ENCODE measurements at regions not wholly inside any gene's neighbourhood (a gene's known extent, or its start where the extent isn't known, plus 50 kb on each side); places are given as distances from the start of the nearest gene placed in this dataset.

GRCh38 chr12:111297703-111298426 is 71.0 kb downstream of the PHETA1 start:
- no peak for TF ChIP-seq CTCF (IDR thresholded peaks at IDR 0.05; ENCODE audit: insufficient read depth, low read depth, low read length, missing control alignments)
- no peak overlapping the region for H3K4me3 ChIP-seq (ENCODE audit: low read length)
- no peak for DNase-seq (ENCODE audit: low read depth)

DNA sequence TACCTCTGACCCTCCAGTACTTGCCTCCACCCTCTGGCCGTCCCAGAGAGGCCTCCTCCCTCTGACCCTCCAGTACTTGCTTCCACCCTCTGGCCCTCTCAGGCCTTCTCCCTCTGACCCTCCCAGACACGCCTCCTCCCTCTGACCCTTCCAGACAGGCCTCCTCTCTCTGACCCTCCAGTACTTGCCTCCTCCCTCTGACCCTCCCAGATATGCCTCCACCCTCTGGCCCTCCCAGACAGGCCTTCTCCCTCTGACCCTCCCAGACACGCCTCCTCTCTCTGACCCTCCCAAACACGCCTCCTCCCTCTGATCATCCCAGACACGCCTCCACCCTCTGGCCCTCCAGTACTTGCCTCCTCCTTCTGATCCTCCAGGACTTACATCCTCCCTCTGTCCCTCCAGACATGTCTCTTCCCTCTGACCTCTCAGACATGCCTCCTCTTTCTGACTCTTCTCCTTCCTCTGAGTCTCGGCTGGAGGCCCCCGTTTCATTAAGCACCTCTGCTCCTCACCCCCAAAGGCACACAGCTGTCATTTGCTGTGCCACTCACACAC is 71.9 kb downstream of the PHETA1 start:
- TF ChIP-seq CTCF (IDR thresholded peaks at IDR 0.05; ENCODE audit: insufficient read depth, low read depth, low read length, missing control alignments) = no peak
- DNase-seq (ENCODE audit: low read depth) = no peak

GRCh38 chr12:111295176-111295575 is 73.7 kb downstream of the PHETA1 start:
- H3K4me3 ChIP-seq (ENCODE audit: low read length) = no peak overlapping the region
- TF ChIP-seq CTCF (IDR thresholded peaks at IDR 0.05; ENCODE audit: insufficient read depth, low read depth, low read length, missing control alignments) = no peak
- DNase-seq (ENCODE audit: low read depth) = no peak

More for the DNA sequence above, 71.9 kb downstream of the PHETA1 start:
- H3K4me3 ChIP-seq (ENCODE audit: low read length) = no peak overlapping the region

DNA sequence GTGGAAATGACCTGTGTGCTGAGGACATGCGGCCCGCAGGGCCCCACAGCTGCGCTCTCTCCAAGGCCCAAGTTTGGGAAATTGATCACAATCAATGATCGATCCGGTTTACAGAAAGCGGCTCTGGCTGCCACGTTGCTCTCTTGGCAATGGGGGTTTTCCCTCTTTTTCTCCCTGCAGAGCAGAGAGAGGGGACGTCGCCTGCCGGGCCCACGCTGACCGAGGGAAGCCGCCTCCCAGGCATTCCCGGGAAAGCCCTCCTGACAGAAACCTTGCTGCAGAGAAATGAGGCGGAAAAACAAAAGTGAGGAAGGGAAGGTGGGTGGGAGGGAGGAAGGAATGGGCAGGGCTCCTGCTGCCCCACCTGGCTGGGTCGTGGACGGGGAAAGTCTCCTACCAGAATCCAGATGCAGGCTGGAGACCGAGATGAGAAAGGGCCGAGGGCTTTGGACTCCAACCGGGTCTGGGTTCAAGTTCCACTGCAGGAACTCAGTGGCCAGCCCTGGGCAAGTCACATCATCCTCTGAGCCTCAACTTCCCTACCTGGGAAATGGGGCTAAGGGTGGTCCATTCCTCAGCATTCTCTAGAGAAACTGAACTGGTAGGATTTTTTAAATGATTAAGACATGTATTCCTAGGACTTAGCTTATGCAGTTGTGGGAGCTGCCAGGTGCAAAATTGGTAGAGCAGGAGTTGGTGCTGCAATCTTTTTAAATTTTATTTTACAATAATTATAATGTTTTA is 75.5 kb downstream of the PHETA1 start:
- H3K4me3 ChIP-seq (ENCODE audit: low read length) = no peak overlapping the region
- DNase-seq (ENCODE audit: low read depth) = no peak
- TF ChIP-seq CTCF (IDR thresholded peaks at IDR 0.05; ENCODE audit: insufficient read depth, low read depth, low read length, missing control alignments) = no peak

GRCh38 chr12:111291357-111291756 is 77.5 kb downstream of the PHETA1 start:
- no peak for DNase-seq (ENCODE audit: low read depth)
- no peak for TF ChIP-seq CTCF (IDR thresholded peaks at IDR 0.05; ENCODE audit: insufficient read depth, low read depth, low read length, missing control alignments)
- H3K4me3 ChIP-seq (ENCODE audit: low read length) = no peak overlapping the region

- no peak overlapping the region for H3K4me3 ChIP-seq (ENCODE audit: low read length)
- no peak for TF ChIP-seq CTCF (IDR thresholded peaks at IDR 0.05; ENCODE audit: insufficient read depth, low read depth, low read length, missing control alignments)
- no peak for DNase-seq (ENCODE audit: low read depth)
Observed at GRCh38 chr12:111288771-111289170, 80.1 kb downstream of the PHETA1 start.
